ENCODE measurements at regions not wholly inside any gene's neighbourhood (a gene's known extent, or its start where the extent isn't known, plus 50 kb on each side); places are given as distances from the start of the nearest gene placed in this dataset.

- H3K18ac ChIP-seq (ENCODE audit: insufficient read length, low read depth, low read length) = no peak overlapping the region
- no peak overlapping the region for H2AFZ ChIP-seq (ENCODE audit: low read length)
- no peak overlapping the region for H3K4me2 ChIP-seq (ENCODE audit: insufficient read depth, insufficient read length, low read length)
These were observed 156.8 kb upstream of the PRMT6 start for GRCh38 chr1:106899644-106900043.

More at GRCh38 chr1:106899644-106900043, 156.8 kb upstream of the PRMT6 start:
- H2BK15ac ChIP-seq (ENCODE audit: low read depth, low read length) = no peak overlapping the region
- no peaks in the 10 kb centered on the region for H3K27me3 Mint-ChIP-seq (ENCODE audit: low read depth)
- H3K4me1 ChIP-seq (ENCODE audit: insufficient read depth, low read length) = no peaks in the 10 kb centered on the region
- no peaks in the 10 kb centered on the region for H3K23me2 ChIP-seq (ENCODE audit: insufficient read length, low read depth, low read length, poor library complexity, severe bottlenecking)
- H3K27ac Mint-ChIP-seq = no peak overlapping the region
- H3K4me3 Mint-ChIP-seq = no peak overlapping the region
- no peak for DNase-seq
- H3K9me3 Mint-ChIP-seq = no peaks in the 10 kb centered on the region
- no peak overlapping the region for H3K4ac ChIP-seq (ENCODE audit: low read depth, low read length)
- H4K5ac ChIP-seq (ENCODE audit: insufficient read length, low read depth, low read length) = no peak overlapping the region
- H3K27ac ChIP-seq (ENCODE audit: insufficient read length, low read depth, low read length) = no peak overlapping the region
- H3K4me1 Mint-ChIP-seq = no peaks in the 10 kb centered on the region
- no peak for TF ChIP-seq CTCF (conservative IDR thresholded peaks at IDR 0.05)
- H3K56ac ChIP-seq (ENCODE audit: insufficient read length, low read depth, low read length) = no peak overlapping the region
- H3K14ac ChIP-seq (ENCODE audit: insufficient read depth, low read length) = no peak overlapping the region
- H3K79me2 ChIP-seq (ENCODE audit: insufficient read depth, low read length) = no peaks in the 10 kb centered on the region
- no peak overlapping the region for H2BK20ac ChIP-seq (ENCODE audit: low read depth, low read length, poor library complexity, severe bottlenecking)
- H4K8ac ChIP-seq (replicated peaks; ENCODE audit: insufficient read length, low read depth, low read length) = no peak overlapping the region
- H3K36me3 Mint-ChIP-seq (ENCODE audit: insufficient read depth in 1 of 3, low read depth in 3 of 3) = no peaks in the 10 kb centered on the region
- H2BK120ac ChIP-seq (ENCODE audit: low read depth, low read length, poor library complexity, severe bottlenecking) = no peak overlapping the region
- WGBS (ENCODE audit: extremely low coverage, insufficient read length, low lambda C conversion rate) = no CpG with 5 or more reads among the region's 4 CpGs
- no peaks in the 10 kb centered on the region for H4K20me1 ChIP-seq (ENCODE audit: control insufficient read depth, insufficient read depth, insufficient read length)
- no peaks in the 10 kb centered on the region for H3K9me3 ChIP-seq (ENCODE audit: control insufficient read depth, low read depth, low read length)
- H2BK5ac ChIP-seq (ENCODE audit: insufficient read length, low read length) = no peak overlapping the region
- H3T11ph ChIP-seq (ENCODE audit: low read length) = no peak overlapping the region
- no peak overlapping the region for H2AK5ac ChIP-seq (ENCODE audit: insufficient read length, low read length)
- H3K9ac ChIP-seq (ENCODE audit: extremely low read depth, insufficient read length, low read length) = no peak overlapping the region
- H2BK12ac ChIP-seq (ENCODE audit: insufficient read length, low read depth, low read length) = no peak overlapping the region
- H3K27me3 ChIP-seq (ENCODE audit: insufficient read depth, low read length) = no peaks in the 10 kb centered on the region
- H4K91ac ChIP-seq (ENCODE audit: insufficient read length, low read depth, low read length) = no peak overlapping the region
- no peak overlapping the region for H3K23ac ChIP-seq (ENCODE audit: insufficient read length, low read depth, low read length)
- no peaks in the 10 kb centered on the region for H3K79me1 ChIP-seq (ENCODE audit: insufficient read depth, low read depth, low read length, poor library complexity, severe bottlenecking)

Data from H9 (cell line).